GM21390 (cell line): ENCODE measurements at regions not wholly inside any gene's neighbourhood (a gene's known extent, or its start where the extent isn't known, plus 50 kb on each side); places are given as distances from the start of the nearest gene placed in this dataset.

Experiments used
- ATAC-seq: cut with Tn5 transposase; IDR thresholded peaks from one replicate; pipeline ENCODE4 v1.9.1; 2021; ENCODE audit not compliant: unreplicated experiment

DNA sequence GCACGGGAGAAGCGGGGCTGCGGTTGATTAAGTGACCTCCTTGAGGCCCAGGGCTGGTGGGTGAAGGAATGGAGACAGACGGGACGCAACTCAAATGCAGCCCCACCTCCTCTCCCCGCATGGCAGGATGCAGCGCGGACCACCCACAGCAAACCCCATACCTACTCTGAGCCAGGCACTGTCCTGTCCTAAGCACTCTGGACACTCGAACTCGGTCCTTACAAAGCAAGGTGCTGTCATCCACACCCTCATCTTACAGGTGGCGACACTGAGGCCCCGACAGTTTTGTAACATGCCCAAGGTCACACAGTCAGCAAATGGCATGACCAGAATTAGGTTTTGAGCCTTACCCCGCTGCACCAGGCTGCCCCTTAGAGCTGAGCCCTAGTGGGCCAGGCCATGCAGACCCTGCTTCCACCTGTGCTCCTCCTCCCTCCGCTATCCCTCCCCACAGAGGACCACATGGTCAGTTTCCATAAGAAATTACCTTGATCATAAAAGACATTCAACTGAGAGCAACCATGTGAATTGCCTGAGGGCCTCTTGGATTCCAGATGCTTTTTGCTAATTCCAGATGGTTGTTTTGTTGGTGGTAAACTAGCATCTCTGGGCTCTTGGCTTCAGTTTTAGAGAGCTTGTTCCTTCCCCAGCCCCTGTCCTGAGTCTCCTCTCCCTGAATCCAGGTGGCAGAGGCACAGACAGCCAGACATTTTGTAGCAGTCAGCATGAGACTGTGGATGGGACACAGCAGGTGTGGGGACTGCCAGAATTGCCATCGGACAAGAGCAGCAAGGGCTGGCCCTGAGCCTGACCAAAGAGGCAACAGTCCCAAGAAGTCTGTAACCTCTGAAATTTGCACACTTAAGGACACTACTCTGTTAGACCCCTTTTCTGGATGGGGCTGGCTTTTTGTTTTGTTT is 171.9 kb upstream of the PMEPA1 start:
- no peak for ATAC-seq

DNA sequence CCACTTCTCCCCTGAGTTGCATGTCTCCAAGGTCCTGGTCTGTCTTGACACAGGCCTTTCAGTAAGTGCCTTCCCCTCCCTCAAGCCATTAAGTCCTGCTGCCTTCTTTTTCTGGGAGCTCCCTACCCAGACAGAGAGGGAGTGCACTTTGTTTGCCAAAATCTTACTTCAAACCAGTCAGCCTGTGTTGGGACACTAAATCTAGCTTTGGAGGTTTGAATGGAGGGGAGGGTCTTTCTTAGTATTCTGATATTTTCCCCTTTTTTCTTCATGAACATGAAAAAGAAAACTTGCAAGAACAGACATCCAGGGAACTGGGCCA is 170.7 kb upstream of the PMEPA1 start:
- no peak for ATAC-seq

DNA sequence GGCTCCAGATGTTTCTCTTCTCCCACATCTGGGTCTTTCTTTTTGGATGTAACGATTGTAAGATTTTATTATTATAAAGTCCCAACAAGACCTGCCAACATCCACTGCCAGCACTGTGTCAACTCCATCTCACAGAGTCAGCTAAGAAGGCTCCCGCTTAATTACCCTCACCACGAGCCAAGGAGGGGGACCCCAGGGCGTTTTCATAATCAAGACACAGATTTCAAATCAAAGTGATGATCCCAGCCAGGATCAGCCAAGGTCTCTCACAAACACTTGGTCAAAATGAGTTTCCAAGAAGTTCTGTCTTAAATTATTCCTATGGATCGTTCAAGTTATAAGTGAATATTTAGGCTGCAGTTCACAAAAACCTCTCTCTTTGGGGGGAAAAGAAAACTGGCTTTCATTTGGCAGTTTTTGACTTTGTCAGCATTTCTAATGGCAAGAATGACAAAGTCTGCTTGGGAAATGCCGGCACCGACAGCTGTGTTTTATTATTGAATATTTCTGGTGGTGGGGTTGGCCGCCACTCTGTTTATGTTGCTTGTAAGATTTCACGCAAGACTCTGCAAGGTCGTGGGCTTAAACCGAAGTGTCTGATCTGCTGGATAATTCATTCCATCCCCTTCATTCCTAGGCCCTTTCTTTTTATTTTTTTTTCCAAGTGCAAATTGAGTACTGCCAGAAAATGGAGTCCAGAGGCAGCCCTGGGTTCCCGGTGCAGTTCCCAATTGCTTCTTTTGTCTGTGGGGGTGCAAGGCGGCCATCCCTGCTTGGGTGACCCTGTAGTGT is 170.2 kb upstream of the PMEPA1 start:
- ATAC-seq = no peak

DNA sequence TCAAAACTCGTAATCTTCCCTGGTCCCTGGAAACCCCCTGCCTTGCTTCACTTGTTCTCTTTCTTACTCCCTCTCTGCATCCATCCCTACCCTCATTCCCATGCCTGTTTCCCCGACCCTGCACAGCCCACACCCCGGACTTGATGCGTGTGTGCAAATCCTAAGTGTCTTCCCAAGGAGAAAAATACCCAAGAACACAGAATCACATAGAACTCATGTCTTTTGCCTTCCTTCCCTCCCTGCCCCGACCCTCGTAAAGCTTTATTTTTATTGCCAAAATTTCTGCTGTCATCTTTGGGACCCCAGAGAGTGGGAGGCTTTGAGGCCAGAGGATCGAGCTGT is 169.6 kb upstream of the PMEPA1 start:
- ATAC-seq = no peak

DNA sequence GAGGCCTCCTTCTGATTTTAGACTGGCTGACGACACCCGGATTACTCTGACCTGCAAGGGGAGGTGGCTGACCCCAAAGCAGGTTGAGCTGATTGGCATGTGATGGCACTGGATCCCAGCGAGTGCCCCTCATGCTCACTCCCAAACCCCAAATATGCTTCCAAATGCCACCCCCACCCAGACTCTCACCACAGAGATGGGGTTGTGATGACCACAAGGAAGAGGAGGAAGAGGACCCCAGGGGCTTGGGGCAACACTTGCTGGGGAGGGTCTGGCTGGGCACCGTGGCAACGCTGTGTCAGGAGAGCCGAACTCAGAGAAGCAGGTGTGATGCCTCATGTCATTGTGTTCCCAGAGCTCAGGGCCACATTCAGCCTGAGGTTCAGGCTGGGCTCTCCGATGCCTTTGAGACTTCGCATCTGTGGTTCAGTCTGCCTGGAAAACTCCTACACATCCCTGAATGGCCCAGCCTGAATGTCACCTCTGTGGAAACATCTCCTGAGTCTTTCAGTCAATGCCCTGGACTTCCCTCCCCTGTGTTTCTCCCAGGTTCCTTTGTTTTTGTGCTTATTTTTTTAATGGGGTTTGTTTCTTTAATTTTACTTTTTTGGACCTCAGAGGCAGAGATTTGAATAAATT is 169.1 kb upstream of the PMEPA1 start:
- no peak for ATAC-seq

DNA sequence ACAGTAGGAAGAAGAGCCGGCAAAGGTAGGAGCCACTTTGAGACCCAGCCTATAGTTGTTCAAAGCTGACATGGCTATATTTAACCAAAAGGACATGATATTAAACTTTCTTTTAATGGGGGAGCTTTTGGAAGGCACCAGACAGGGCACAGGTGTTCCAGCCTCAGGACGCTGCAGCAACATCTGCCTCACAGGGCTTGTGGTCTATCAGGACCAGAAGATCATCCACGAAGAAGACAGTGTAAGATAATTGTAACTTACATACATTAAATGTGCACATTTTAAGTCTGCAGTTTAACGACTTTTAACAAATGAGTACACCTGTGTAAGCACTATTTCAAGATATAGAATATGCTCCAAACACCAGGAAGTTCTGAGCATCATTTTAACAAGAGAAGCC is 168.2 kb upstream of the PMEPA1 start:
- no peak for ATAC-seq

DNA sequence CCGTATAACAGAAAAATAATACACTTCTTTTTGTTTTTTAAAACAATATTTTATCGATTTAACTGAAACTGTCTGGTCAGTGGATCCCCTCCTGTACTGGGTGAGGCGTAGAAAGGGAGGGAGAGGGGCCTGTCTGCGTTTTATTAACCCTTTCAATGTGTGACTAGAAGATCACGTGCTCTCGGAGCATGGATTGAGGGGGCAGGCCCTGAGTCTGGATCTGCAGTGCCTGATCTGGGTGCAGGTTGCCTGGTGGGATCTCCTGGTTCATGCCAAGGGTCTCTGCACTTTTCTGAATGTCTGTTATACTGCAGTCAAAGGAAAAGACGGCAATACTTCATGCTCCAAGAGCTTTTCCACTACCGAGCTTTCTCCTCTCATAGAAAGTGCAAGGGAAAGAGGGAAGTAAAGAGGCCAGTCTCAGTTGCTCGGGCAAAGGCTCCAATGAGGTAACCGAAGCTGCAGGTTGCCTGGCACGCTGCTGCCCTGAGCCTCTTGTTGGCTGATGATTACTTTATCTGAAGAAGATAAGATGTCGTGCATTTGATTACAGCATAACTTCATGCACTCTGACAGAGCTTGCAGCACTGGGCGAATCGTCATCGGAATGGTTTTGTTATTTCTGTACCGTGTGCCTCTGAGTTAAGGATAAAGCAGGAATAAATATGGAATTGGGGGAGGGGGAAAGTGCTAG is 167.5 kb upstream of the PMEPA1 start:
- ATAC-seq = no peak

DNA sequence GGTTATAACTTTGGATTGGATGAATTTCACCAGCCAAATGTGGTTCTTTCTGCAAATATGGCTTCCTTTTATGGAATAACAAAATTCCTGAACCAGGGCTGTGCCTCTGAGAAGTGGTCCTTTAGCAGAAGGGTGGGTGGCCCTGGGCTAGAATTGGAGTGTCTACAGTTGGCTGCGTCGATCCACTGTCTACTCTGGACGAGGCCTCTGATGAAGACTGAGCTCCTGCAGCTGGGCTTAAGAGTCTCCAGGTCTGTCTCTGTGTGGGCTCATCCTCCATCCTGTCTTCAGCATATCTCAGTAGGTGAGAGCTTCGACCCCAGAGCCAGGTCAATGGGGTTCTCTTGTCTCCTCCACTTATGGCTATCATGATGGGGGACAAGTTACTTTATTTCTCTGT is 166.3 kb upstream of the PMEPA1 start:
- ATAC-seq = no peak

DNA sequence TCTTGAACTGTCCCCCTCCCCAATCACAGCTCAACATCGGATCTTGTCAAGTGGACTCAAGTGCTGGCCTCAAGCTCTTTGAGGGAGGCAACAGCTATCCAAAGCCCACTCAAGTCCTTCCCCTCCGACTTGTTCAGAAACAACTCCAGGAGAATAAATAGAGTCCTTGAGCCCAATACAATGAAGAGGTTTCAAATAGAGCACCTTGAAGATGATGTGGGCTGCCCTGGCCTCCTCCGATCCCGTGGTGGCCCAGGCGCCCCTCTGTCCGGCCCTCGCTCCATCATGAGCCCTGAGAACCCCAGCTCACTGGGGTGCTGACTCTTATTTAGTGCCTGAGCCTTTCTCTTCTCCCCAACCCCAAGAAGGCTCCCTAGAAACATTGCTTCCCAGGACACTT is 164.3 kb upstream of the PMEPA1 start:
- ATAC-seq = no peak

DNA sequence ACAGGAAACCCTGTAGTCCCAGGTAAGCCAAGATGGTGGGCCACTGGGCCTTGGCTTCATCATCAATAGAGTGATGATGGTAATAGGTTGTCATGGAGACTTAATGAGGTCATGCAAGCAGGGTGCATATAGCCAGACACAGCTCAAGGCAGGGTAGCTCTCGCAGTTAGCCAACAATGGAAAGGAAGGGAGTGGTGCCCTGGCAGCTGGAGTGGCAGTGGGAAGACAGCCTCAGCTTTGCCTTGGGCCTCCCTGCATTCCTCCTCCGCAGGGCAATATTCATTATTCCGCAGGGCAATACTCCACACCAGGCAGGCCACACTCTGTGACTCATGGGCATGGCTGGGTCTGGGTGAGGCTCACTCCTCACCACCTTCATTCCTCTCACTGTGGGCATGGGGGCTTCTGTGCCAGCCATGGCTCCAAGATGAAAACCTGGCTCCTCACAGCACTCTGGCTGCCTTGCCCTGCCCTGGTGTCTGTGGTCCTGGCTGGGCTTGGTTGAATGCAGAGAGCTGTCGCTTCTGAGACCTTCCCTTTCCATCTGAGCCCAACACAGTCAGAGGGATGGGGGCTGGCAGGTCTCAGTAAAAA is 163.1 kb upstream of the PMEPA1 start:
- no peak for ATAC-seq

DNA sequence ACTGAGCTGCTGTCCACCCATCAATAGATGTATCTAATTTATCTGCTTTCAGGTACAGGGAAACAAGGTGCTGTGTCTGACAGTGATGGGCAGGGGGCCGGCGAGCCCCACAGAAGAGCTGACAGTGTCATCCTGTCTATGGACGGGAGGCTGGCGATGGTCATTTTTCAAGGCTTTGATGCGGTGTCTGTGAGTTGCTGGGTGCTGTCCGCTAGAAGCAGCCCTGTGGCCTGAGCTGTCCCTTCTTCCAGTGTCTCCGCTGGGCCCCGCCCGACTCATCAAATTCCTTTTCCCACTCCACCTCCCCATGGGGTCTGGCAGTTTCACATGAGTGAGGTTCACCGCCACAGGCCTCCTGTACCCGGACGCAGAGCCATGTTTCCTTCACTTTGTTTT is 161.4 kb upstream of the PMEPA1 start:
- no peak for ATAC-seq

DNA sequence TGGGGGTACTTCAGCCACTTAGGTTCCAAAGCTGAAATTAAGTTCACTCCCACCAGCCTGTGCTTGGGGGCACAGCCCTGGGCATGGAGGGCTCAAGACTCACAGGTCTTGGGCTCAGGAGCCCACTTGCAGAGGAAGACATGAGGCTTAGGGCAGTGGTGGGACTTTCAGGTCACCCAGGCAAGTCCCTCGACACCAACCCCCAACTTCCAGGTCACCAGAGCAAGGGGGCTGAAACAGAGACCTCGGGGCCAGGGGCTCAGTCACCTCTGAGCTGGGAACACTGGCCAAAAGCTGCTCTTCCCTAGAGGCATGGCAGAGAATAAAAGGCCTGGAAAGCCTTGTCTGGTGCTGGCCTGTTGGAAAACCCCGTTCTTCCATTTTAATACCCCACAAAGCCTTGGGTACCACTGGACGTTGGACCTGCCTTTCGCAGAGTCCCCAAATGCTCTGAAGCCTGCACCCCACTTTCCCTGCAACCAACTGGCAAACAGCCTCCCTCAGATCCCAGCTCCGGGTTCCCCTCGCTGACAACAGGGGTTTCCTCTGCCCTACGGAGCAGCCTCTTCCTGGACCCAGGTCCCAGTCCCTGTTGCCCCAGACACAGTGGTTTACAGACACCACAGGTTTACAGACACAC is 160.9 kb upstream of the PMEPA1 start:
- ATAC-seq = no peak

DNA sequence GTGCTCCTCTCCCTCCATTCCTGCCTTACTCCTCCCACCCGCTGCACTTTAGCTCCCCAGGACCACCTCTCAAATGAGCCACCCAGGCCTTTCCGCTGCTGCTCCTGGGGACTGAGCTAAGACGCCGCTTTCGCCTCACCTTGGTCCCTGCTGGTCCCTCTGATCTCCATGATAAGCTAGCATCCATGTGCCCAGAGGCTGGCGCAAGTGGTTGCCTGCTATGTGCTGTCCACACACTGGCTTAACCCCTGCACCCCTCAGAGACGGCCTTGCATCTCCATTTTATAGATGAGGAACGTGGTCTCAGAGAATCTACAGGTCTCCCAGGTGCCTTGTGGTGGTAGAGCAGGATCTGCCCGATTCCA is 160.1 kb upstream of the PMEPA1 start:
- no peak for ATAC-seq

DNA sequence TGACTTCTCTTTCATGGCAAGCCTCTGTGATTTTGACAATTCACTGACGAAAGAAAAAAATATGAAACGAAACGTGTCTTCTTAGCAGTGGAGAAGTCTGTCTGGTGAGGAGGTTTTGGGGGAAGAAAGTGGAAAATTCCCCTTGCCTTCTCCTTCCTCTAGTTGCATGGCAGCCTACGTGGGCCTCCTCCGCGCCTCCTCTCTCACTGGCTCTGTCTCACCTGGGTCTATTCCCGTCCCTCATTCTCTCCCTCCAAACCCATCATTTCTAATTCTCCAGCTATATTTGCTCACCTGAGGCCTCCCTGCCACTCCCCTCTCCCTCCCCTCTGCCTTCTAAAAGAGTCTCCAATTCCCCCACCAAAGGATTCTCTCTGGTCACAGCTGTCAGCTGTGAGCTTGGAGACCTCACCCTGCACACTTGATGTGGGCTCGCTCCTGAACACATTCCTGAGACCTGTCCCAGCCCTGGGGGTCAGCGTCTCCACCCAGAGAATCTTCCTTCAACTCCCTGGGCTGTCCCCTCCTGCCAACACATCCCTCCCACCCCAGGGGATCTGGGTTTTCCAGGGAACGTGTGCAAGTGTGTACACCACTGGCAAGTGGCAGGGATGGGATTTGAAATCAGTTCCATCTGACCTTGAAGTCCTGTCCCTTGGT is 159.6 kb upstream of the PMEPA1 start:
- no peak for ATAC-seq

DNA sequence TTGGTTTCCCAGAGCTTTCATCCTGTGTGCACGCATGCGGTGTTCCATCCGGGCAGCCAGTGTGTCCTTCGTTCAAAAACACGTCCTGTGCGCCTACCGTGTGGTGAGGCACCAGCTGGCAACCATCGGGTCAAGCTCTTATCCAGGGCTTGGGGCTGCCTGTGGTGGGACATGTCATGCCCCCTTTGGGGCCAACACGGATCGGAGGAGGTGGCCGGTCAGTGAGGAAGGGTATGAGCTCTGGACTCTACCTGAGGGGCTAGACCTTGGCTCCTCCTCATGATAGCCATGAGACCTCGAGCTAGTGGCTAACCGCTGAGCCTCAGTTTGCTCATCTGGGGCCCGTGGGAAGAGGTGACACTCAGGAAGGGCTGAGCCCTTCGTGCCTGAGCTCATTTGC is 158.5 kb upstream of the PMEPA1 start:
- ATAC-seq = no peak

DNA sequence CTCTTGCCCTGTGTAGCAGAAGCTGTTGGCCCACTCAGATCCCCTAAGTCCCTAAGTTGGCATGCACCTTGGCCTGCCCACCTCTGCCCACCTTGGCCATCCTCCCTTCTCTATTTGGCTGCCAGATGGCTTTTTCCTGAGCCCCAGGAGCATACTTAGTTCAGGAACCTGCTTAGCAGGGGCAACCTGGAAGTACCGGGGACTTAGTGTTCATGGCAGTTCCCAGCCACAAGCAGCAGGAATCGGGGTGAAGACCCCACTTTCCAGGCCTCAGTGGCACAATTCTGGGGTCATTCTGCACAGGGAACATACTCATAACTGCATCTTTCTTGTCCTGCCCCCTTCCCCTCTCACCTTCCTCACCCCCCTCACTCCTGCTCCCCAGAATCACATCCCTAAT is 158.0 kb upstream of the PMEPA1 start:
- no peak for ATAC-seq

DNA sequence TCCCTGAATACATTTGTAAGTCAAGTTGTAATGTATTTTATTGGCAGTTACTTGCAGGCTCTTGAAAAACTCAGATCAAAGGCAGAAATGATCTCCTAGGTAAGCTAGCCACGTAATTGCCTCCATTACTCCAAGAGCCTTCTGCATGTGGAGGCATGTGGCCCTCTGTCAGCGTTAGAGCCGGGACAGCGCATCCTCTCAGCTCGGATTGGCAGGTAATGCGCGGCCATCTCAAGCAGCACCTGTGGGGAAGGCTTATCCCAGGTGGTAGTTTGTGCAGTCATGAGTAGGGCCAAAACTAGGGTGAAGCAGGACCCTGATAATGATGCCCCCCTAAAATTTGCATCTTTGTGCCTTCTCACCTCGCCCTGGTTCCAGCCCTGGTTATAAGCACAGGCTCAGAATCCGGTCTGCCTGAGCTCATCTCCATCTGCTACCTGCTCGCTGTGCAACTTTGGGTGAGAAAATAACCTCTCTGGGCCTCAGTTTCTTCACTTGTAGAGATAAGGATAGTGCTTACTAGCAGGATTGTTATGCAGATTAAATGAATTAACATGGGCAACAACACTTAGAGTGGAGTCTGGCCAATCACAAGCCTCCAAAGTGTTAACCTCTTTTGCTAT is 157.5 kb upstream of the PMEPA1 start:
- no peak for ATAC-seq

DNA sequence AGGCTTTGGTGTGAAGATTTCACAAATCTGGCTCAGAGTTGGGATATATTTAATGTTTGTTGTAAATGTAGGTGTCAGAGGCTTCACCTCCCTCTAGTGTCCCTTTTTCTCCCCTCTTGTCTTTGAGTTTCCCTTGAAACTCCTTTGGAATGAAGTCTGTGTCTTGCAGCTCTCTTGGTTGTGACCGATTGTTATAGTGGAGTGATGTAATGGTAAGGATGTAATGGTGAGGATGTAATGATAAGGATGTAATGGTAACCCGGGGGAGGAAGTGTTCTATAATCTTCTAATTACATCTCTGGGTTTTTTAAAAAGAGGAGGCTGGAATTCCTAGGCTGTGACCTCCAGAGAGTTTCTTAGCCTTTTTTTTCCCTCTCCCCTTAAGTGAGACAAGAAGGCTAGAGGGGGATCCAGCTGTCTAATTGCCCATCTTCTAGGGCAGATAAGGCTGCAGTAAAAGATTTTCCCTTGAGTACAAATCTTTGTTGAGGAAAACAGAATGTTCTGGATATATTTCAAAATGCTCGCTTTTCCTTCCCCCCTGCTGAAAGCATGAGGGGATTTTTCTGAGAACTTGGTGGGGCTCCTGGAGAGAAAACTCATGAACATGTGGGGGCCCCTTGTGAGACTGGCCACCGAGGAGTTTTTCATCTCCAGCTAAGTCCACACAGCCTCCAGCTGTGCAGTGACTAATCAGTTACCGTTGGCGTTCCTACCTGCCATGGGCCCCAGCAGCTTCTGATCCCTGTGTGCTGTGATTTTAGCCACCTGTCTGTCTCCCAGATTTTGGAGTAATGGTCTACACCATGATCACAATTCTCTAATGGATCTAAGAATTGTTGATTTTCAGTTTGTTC is 156.7 kb upstream of the PMEPA1 start:
- ATAC-seq = no peak

DNA sequence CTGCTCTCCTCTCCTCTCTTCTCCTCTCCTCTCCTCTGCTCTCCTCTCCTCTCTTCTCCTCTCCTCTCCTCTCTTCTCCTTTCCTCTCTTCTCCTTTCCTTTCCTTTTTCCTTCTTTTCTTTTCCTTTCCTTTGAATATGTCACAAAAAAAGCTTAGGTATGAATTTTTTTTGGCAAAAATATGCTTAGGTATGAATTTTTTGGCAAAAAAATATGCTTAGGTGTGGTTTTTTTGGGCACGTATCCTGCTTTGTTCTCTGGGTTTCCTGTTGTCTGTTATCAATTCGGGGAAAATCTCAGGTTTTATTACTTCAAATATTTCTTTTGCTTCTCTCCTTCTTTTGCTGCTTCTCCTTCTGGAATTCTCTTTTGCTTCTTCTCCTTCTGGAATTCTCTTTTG is 155.5 kb upstream of the PMEPA1 start:
- no peak for ATAC-seq
